Muscle of arm (tissue), 1 donor: ENCODE measurements at regions not wholly inside any gene's neighbourhood (a gene's known extent, or its start where the extent isn't known, plus 50 kb on each side); places are given as distances from the start of the nearest gene placed in this dataset.
A peak's percentile ranks its signal among the peaks of the same experiment; 100 is the strongest.
"Not testable (repeated sequence)": the region's sequence is repeated elsewhere in the genome, so short reads cannot be mapped to it uniquely, and the experiment has no call there.

Source experiments
- DNase-seq: peaks from one replicate; pipeline ENCODE4 v3.0.0-alpha.2; 2013

DNA sequence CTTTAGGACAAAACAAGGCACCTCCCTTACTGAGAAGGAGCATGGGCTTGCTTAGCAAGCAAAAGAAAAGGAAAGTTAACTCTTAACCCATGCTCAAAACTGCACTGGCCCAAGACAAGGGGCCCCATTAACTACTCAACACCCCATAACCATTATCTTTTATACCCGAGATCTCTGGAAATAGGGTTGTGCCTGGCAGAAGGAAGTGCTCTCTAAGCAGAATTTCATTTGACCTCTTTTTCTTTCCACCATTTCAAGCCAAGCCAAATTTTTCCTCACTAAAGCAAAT is 167.2 kb downstream of the RASEF start:
- peak; percentile 9 for DNase-seq

GRCh38 chr9:82903503-82903902 is 159.4 kb downstream of the RASEF start:
- DNase-seq, result no peak

GRCh38 chr9:82911996-82912395 is 150.9 kb downstream of the RASEF start:
- DNase-seq, result no peak

DNA sequence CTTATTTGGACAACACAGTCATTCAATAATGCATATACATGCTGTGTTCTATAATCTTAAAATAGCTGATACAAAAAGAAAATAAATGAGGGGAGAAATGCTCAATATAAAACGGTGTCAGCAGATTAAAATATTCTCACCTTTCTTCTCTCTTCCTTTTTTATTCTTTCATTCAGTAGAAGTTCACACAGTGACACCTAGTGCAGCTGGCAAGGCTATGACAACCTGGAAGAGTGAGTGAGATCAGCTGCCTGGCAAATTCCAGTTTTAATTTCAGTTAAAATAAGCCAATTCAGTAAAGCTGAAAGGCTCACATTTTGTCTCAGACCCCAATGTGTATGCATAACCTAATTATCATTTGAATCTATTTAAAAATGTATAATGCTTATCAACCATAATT is 150.3 kb downstream of the RASEF start:
- no peak for DNase-seq

DNA sequence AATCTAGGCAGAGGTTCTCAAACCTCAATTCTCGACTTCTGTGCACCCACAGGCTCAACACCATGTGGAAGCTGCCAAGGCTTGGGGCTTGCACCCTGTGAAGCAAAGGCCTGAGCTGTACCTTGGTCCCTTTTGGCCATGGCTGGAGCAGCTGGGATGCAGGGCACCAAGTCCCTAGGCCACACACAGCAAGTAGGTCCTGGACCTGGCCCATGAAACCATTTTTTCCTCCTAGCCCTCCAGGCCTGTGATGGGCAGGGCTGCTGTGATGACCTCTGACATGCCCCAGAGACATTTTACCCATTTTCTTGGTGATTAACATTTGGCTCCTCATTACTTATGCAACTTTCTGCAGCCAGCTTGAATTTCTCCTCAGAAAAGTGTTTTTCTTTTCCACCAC is 146.7 kb downstream of the RASEF start:
- DNase-seq, result not testable (repeated sequence)

DNA sequence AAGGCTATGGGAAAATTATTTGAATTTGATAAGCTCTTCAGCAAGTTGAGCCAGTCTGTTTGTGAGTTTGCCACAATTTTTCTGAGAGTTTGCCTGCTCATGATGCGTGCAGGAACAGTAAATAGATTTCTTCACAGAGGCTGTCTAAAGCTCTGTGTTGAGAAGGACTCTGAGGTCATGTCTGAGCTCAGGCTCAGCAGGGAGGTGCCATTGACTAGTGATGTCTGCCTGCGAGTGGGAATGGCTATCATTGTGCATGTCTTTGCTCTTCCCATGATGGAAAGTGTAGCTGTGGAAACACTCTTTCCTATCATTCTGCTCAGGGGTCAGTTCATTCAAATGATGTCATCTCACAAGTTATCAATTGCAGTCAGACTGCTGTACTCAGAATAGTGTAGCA is 142.8 kb downstream of the RASEF start:
- DNase-seq, result no peak

- DNase-seq, result no peak
Measured at GRCh38 chr9:82922686-82923085, 140.3 kb downstream of the RASEF start.

DNA sequence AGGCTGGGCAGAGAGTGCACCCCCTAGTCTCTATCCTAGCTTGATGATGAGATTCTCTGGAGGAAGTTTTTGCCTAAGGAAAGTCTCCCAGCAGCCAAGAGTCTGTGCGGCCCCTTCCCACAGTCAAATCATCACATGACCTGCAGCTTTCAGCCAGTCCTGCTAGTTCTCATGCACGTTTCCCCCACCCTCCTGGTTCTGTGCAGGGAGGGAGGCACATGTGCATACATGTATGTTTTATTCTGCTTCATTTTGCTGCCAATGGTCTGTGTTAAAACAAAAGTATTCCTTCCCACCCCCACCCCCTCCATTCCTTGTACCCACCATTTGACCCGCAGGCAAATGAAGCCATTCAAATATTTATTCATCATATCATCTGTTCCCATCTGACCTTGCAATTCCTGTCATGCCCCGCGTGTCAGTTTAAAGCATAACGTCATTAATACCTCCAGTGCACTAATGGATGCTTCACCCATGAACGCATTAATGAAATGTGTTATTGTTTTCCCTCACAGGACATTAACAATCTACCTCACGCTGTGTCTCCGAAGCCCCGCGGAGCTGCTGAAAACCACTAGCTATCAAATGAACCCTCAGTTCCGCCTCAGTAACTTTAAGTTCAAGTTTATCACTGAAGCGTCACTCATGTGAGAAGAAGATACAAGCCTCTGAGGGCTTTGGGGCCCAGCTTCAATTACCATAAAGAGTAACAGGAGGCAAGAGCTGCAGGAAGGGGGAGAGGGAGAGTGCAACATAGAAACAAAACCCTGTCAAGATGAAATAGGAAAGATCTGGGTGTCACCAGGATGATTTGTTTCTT is 139.6 kb downstream of the RASEF start:
- no peak for DNase-seq

DNA sequence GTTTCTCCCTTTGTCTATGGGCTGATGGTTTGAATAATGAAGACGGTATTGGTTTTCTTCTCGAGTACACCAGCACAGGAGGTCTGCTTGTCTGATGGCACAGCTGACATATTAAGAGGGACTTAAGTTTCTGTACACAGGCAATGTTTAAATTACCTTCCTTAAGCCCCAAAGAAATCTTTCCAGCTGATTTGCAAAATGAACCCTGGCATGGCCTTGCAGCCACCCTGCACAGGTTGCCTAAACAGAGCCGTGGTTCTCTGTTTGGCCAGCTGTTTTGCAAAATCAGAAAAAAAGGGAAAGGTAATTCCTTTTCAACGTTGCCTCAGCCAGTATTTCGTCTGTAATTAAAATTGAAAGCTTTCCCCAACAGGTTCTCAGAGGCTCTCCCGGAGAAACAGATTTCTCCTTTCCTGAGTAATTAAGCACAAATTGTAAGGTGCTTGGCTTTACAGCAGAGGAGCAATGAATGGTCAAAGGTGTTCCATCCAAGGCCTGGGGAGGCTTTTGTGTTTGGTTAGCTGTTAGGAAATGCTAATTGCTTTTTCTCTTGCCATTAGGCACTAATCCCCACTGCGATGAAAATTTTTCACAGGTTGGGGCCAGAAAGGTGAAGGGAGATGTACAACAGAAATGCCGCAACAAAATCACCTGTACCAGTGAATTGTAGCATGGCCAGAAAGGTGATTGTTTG is 138.9 kb downstream of the RASEF start:
- no peak for DNase-seq
